ENCODE measurements at regions not wholly inside any gene's neighbourhood (a gene's known extent, or its start where the extent isn't known, plus 50 kb on each side); places are given as distances from the start of the nearest gene placed in this dataset.

- TF ChIP-seq CTCF (IDR thresholded peaks at IDR 0.05) (no peak), POLR2A (IDR thresholded peaks at IDR 0.05) (no peak), POLR2AphosphoS5 (IDR thresholded peaks at IDR 0.05) (no peak)
Observed at GRCh38 chr20:53699085-53699674, 105.5 kb upstream of the ZNF217 start.

Measured in breast epithelium (tissue), 3 donors.